NCI-H2107 treated with DMSO at 0.1 percent for 48 hours (cell line): ENCODE measurements at regions not wholly inside any gene's neighbourhood (a gene's known extent, or its start where the extent isn't known, plus 50 kb on each side); places are given as distances from the start of the nearest gene placed in this dataset.
A peak's percentile ranks its signal among the peaks of the same experiment; 100 is the strongest.

Experiments
- DNase-seq: peaks from one replicate; lab custom pipeline; 2025; ENCODE audit not compliant: unreplicated experiment; lab: John Stamatoyannopoulos, UW

GRCh38 chr2:9137379-9138150 lies 69.0 kb upstream of the ASAP2 start:
- DNase-seq = no peak

GRCh38 chr2:9135822-9136558 lies 70.6 kb upstream of the ASAP2 start:
- DNase-seq = no peak

- no peak for DNase-seq
Observed at GRCh38 chr2:9127316-9127715, 79.3 kb upstream of the ASAP2 start.

- DNase-seq = no peak
Observed at GRCh38 chr2:9126540-9126939, 80.1 kb upstream of the ASAP2 start.

GRCh38 chr2:9124231-9124741 lies 82.3 kb upstream of the ASAP2 start:
- DNase-seq = no peak

GRCh38 chr2:9123069-9123468 lies 83.5 kb upstream of the ASAP2 start:
- no peak for DNase-seq

- DNase-seq = no peak
Observed at GRCh38 chr2:9122367-9122766, 84.2 kb upstream of the ASAP2 start.

GRCh38 chr2:9118383-9118960 lies 88.1 kb upstream of the ASAP2 start:
- DNase-seq = no peak

GRCh38 chr2:9115229-9115628 lies 91.4 kb upstream of the ASAP2 start:
- DNase-seq = no peak

- no peak for DNase-seq
Observed at GRCh38 chr2:9114458-9114857, 92.2 kb upstream of the ASAP2 start.

- no peak for DNase-seq
Observed at GRCh38 chr2:9113916-9114315, 92.7 kb upstream of the ASAP2 start.

- no peak for DNase-seq
Observed at GRCh38 chr2:9113262-9113661, 93.3 kb upstream of the ASAP2 start.

GRCh38 chr2:9112079-9112721 lies 94.4 kb upstream of the ASAP2 start:
- DNase-seq = no peak

- DNase-seq = no peak
Observed at GRCh38 chr2:9110893-9111569, 95.6 kb upstream of the ASAP2 start.

GRCh38 chr2:9110346-9110884 lies 96.2 kb upstream of the ASAP2 start:
- no peak for DNase-seq

- DNase-seq = no peak
Observed at GRCh38 chr2:9109871-9110270, 96.7 kb upstream of the ASAP2 start.

- peak; percentile 24 for DNase-seq
Observed at GRCh38 chr2:9108210-9108967, 98.2 kb upstream of the ASAP2 start.

GRCh38 chr2:9107168-9108025 lies 99.2 kb upstream of the ASAP2 start:
- DNase-seq = no peak
